OCI-LY3 (cell line): ENCODE measurements at regions not wholly inside any gene's neighbourhood (a gene's known extent, or its start where the extent isn't known, plus 50 kb on each side); places are given as distances from the start of the nearest gene placed in this dataset.

Experiments used
- H2AFZ ChIP-seq: fragments of 200-600, 300-600 bp; shearing (Covaris generic); 2 replicates; pipeline ENCODE4 v1.6.0; 2014; ENCODE audit warnings: antibody characterized with exemption, low read depth, low read length
- H3K27ac ChIP-seq: fragments of 200-600, 300-600 bp; sonication (generic); 2 replicates; pipeline ENCODE4 v1.5.1; 2014; ENCODE audit warnings: mild to moderate bottlenecking, low read length, moderate library complexity, mixed read lengths
- H3K27me3 ChIP-seq: fragments of 200-600, 300-600 bp; sonication (generic); 2 replicates; pipeline ENCODE4 v1.6.1; 2014; ENCODE audit warnings: low read depth, low read length, mixed read lengths
- H3K36me3 ChIP-seq: fragments of 200-600, 300-600 bp; sonication (generic); replicated peaks from 2 replicates; pipeline ENCODE3; 2014; ENCODE audit warnings: low read depth, low read length, mixed read lengths
- H3K4me1 ChIP-seq: fragments of 300-600, 200-600 bp; sonication (generic); 2 replicates; pipeline ENCODE4 v1.6.1; 2014; ENCODE audit warnings: low read length, mixed read lengths
- H3K4me2 ChIP-seq: fragments of 200-600, 300-600 bp; sonication (generic); 2 replicates; pipeline ENCODE4 v1.6.1; 2014; ENCODE audit warnings: low read length, mixed read lengths
- H3K4me3 ChIP-seq: fragments of 300-600, 200-600 bp; sonication (generic); 2 replicates; pipeline ENCODE4 v1.5.1; 2014; ENCODE audit warnings: antibody characterized with exemption, mild to moderate bottlenecking, low read length, moderate library complexity
- H3K79me2 ChIP-seq: fragments of 300-600, 200-600 bp; shearing (Covaris generic); 2 replicates; pipeline ENCODE4 v1.6.1; 2014; ENCODE audit warnings: mild to moderate bottlenecking, low read length, mixed read lengths
- H3K9ac ChIP-seq: fragments of 300-600, 200-600 bp; shearing (Covaris generic); 2 replicates; pipeline ENCODE4 v1.6.0; 2014; ENCODE audit warnings: mild to moderate bottlenecking, low read length, moderate library complexity
- H3K9me3 ChIP-seq: fragments of 200-600, 300-600 bp; shearing (Covaris generic); 2 replicates; pipeline ENCODE4 v1.6.1; 2014; ENCODE audit warnings: low read length, mixed read lengths; ENCODE audit not compliant: insufficient read depth
- H4K20me1 ChIP-seq: fragments of 200-600, 300-600 bp; sonication (generic); 2 replicates; pipeline ENCODE4 v1.6.1; 2016; ENCODE audit warnings: low read length, mixed read lengths; ENCODE audit not compliant: insufficient read depth
- CTCF ChIP-seq: fragments of 200-600, 300-600 bp; sonication (generic); IDR thresholded peaks from 2 replicates; pipeline ENCODE4 v1.5.1; 2014; ENCODE audit warnings: antibody characterized with exemption, low read length, low read depth
- EZH2phosphoT487 ChIP-seq: fragments of 200-600 bp; shearing (Covaris generic); IDR thresholded peaks from 2 replicates; pipeline ENCODE4 v1.6.1; 2018; ENCODE audit warnings: antibody characterized with exemption, mixed run types, low read depth

- no peak overlapping the region for H3K9ac ChIP-seq
- no peak overlapping the region for H3K27ac ChIP-seq
- no peak overlapping the region for H3K4me3 ChIP-seq
- no peaks in the 10 kb centered on the region for H3K9me3 ChIP-seq
- no peak overlapping the region for H3K4me2 ChIP-seq
- no peaks in the 10 kb centered on the region for H3K4me1 ChIP-seq
- peaks cover 4% of the 10 kb centered on the region; the same call in 1 of the 2 replicates for H3K27me3 ChIP-seq
- TF ChIP-seq CTCF: no peak
- no peak for TF ChIP-seq EZH2phosphoT487
- H4K20me1 ChIP-seq: no peaks in the 10 kb centered on the region
- no peak overlapping the region for H2AFZ ChIP-seq
- H3K79me2 ChIP-seq: no peaks in the 10 kb centered on the region
- H3K36me3 ChIP-seq: no peaks in the 10 kb centered on the region
These were observed 157.8 kb upstream of the LINGO1 start for GRCh38 chr15:77790481-77790880.

GRCh38 chr15:77786956-77787355 lies 154.2 kb upstream of the LINGO1 start:
- Histone ChIP-seq H3K4me3 (no peak overlapping the region), H3K27ac (no peak overlapping the region), H4K20me1 (no peaks in the 10 kb centered on the region), H3K36me3 (no peaks in the 10 kb centered on the region), H3K79me2 (no peaks in the 10 kb centered on the region), H3K4me1 (no peaks in the 10 kb centered on the region), H3K9me3 (no peaks in the 10 kb centered on the region), H3K4me2 (no peak overlapping the region), H2AFZ (no peak overlapping the region), H3K27me3 (peaks cover 12% of the 10 kb centered on the region; the same call in 1 of the 2 replicates), H3K9ac (no peak overlapping the region)
- TF ChIP-seq EZH2phosphoT487 (no peak), CTCF (no peak)

GRCh38 chr15:77786181-77786890 lies 153.6 kb upstream of the LINGO1 start:
- Histone ChIP-seq H3K4me2 (no peak overlapping the region), H3K9me3 (no peaks in the 10 kb centered on the region), H3K4me3 (no peak overlapping the region), H3K79me2 (no peaks in the 10 kb centered on the region), H3K27ac (no peak overlapping the region), H2AFZ (no peak overlapping the region), H3K4me1 (no peaks in the 10 kb centered on the region), H3K9ac (no peak overlapping the region), H3K36me3 (no peaks in the 10 kb centered on the region), H4K20me1 (no peaks in the 10 kb centered on the region), H3K27me3 (peaks cover 12% of the 10 kb centered on the region; the same call in 1 of the 2 replicates)
- TF ChIP-seq EZH2phosphoT487 (no peak), CTCF (no peak)

GRCh38 chr15:77784361-77785292 lies 151.9 kb upstream of the LINGO1 start:
- no peaks in the 10 kb centered on the region for H3K9me3 ChIP-seq
- H3K27me3 ChIP-seq: peaks cover 12% of the 10 kb centered on the region; the same call in 1 of the 2 replicates

More at GRCh38 chr15:77784361-77785292, 151.9 kb upstream of the LINGO1 start:
- no peaks in the 10 kb centered on the region for H4K20me1 ChIP-seq
- peak; percentile 73 for TF ChIP-seq CTCF
- no peak for TF ChIP-seq EZH2phosphoT487
- H3K4me1 ChIP-seq: no peaks in the 10 kb centered on the region
- no peaks in the 10 kb centered on the region for H3K36me3 ChIP-seq
- H3K4me2 ChIP-seq: peak overlapping the region; percentile 23
- no peaks in the 10 kb centered on the region for H3K79me2 ChIP-seq
- H2AFZ ChIP-seq: no peak overlapping the region
- no peak overlapping the region for H3K27ac ChIP-seq
- H3K4me3 ChIP-seq: no peak overlapping the region
- no peak overlapping the region for H3K9ac ChIP-seq
